ENCODE measurements at regions not wholly inside any gene's neighbourhood (a gene's known extent, or its start where the extent isn't known, plus 50 kb on each side); places are given as distances from the start of the nearest gene placed in this dataset.

DNA sequence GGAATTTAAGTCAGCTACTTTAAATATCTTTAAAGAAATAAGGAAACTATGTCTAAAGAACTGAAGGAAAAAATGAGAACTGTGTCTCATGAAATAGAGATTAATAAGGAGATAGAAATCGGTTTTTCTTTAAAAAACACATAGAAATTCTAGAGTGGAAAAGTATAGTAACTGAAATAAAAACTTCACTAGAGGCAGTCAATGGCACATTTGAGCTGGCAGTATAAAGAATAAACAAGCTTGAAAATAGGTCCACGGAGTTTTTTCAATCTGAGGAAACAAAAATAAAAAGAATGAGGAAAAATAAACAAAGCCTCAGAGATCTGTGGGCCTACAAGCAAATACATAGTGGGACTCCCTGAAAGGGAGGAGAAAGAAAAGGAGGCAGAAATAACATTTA is 127.5 kb downstream of the TWIST2 start:
- no peak overlapping the region for H3K27ac ChIP-seq (ENCODE audit: low read depth in 1 of 3, low read length in 2 of 3)
- peaks cover 0 to 4% of the 10 kb centered on the region in 2 donors for H3K9me3 ChIP-seq (ENCODE audit: control insufficient read depth in 2 of 2, insufficient read depth in 1 of 2, low read depth in 1 of 2, low read length in 1 of 2)
- no peaks in the 10 kb centered on the region for H3K4me1 ChIP-seq (ENCODE audit: control insufficient read depth in 3 of 3, insufficient read depth in 2 of 3, low read depth in 1 of 3, low read length in 2 of 3)
- H3K36me3 ChIP-seq (ENCODE audit: control insufficient read depth in 3 of 3, insufficient read depth in 2 of 3, low read depth in 1 of 3, low read length in 3 of 3): no peaks in the 10 kb centered on the region
- DNase-seq: no peak
- 63 to 74% (median 71%) methylated on average over 2 of the region's 2 CpGs for WGBS, 3 donors
- no peak for FAIRE-seq
- no peak overlapping the region for H3K4me3 ChIP-seq (ENCODE audit: low read depth in 1 of 3, low read length in 3 of 3)
- H3K27me3 ChIP-seq (ENCODE audit: control insufficient read depth in 3 of 3, insufficient read depth in 3 of 3, low read length in 3 of 3): no peaks in the 10 kb centered on the region

DNA sequence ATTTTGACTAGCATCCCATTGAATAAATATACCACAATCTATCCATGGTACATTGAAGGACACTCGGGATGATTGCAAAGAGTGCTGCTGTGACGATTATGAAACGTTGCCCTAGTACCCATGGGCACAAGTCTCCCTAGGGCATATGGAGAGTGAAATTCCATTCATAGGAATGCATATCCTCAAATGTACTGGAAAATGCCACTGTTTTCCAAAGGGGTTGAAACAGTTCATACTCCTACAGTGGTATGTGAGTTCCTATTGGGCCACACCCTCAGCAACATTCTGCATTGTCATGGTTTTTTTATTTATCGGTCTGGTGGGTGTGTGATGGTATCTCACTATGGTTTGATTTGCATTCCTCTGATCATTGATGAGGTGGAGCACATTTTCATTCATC is 130.6 kb downstream of the TWIST2 start:
- no peak for DNase-seq
- WGBS, 3 donors: 79 to 85% (median 81%) methylated on average over 4 of the region's 4 CpGs

DNA sequence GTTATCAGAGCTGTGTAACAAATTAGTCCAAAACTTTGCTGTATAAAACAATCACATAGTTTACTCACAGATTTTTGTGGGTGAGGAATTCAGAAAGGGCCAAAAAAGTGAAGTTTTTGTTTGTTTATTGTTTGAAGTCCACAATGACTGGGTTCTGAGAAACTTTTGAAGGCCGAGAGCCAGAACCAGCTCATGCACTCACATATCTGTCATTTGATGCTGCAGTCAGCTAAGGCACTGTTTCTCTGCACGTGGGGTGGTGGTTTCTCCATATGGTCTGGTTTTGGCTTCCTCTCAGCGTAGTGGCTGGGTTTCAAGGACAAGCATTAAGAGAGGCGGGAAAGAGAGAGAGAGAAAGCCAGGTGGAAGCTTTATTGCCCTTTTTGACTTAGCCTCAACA is 131.8 kb downstream of the TWIST2 start:
- H3K4me3 ChIP-seq (ENCODE audit: low read depth in 1 of 3, low read length in 3 of 3): no peak overlapping the region
- peaks cover 0 to 4% of the 10 kb centered on the region in 2 donors for H3K9me3 ChIP-seq (ENCODE audit: control insufficient read depth in 2 of 2, insufficient read depth in 1 of 2, low read depth in 1 of 2, low read length in 1 of 2)
- H3K4me1 ChIP-seq (ENCODE audit: control insufficient read depth in 3 of 3, insufficient read depth in 2 of 3, low read depth in 1 of 3, low read length in 2 of 3): no peaks in the 10 kb centered on the region
- no peaks in the 10 kb centered on the region for H3K27me3 ChIP-seq (ENCODE audit: control insufficient read depth in 3 of 3, insufficient read depth in 3 of 3, low read length in 3 of 3)
- H3K36me3 ChIP-seq (ENCODE audit: control insufficient read depth in 3 of 3, insufficient read depth in 2 of 3, low read depth in 1 of 3, low read length in 3 of 3): no peaks in the 10 kb centered on the region
- WGBS, 3 donors: 67 to 76% (median 68%) methylated on average over 4 of the region's 4 CpGs
- DNase-seq (no peak), FAIRE-seq (no peak)
- no peak overlapping the region for H3K27ac ChIP-seq (ENCODE audit: low read depth in 1 of 3, low read length in 2 of 3)

More for the DNA sequence above, 130.6 kb downstream of the TWIST2 start:
- Histone ChIP-seq H3K4me1 (ENCODE audit: control insufficient read depth in 3 of 3, insufficient read depth in 2 of 3, low read depth in 1 of 3, low read length in 2 of 3) (no peaks in the 10 kb centered on the region), H3K27ac (ENCODE audit: low read depth in 1 of 3, low read length in 2 of 3) (no peak overlapping the region), H3K4me3 (ENCODE audit: low read depth in 1 of 3, low read length in 3 of 3) (no peak overlapping the region), H3K9me3 (ENCODE audit: control insufficient read depth in 2 of 2, insufficient read depth in 1 of 2, low read depth in 1 of 2, low read length in 1 of 2) (peaks cover 0 to 4% of the 10 kb centered on the region in 2 donors), H3K36me3 (ENCODE audit: control insufficient read depth in 3 of 3, insufficient read depth in 2 of 3, low read depth in 1 of 3, low read length in 3 of 3) (no peaks in the 10 kb centered on the region), H3K27me3 (ENCODE audit: control insufficient read depth in 3 of 3, insufficient read depth in 3 of 3, low read length in 3 of 3) (no peaks in the 10 kb centered on the region)
- FAIRE-seq: no peak

DNA sequence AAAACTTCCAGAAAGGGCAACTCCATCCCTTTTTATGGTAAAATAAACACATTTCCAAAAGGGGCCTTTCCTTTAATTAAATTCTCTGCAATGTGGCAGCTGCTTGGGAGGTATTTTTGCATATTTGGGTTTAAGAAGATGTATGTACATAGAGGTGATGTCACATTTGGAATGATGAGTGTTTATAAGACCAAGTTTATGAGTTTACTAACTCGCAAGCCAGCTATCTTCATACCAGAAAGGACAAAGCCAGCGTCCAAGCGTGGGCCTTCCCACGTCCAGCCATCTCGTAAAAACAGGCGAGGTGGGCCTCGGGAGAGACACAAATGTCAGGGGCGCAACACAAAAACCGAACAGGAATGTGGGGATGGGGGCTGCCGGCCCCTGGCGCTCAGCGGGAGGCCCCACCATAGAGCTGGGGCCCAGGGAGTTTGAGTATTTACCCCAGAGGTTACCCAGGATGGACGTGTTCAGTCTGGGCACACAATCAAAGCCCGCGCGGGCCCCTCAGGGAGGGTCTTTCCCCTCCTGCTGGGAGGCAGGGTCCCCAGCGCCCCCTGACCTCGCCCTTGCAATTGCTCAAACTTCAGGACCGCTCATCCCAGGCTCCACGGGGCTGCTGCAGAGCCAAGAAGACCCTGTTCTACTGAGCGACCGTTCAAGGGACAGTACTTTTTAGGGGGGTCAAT is 137.3 kb downstream of the TWIST2 start:
- Histone ChIP-seq H3K9me3 (ENCODE audit: control insufficient read depth in 2 of 2, insufficient read depth in 1 of 2, low read depth in 1 of 2, low read length in 1 of 2) (no peaks in the 10 kb centered on the region), H3K4me1 (ENCODE audit: control insufficient read depth in 3 of 3, insufficient read depth in 2 of 3, low read depth in 1 of 3, low read length in 2 of 3) (no peaks in the 10 kb centered on the region), H3K27me3 (ENCODE audit: control insufficient read depth in 3 of 3, insufficient read depth in 3 of 3, low read length in 3 of 3) (no peaks in the 10 kb centered on the region), H3K36me3 (ENCODE audit: control insufficient read depth in 3 of 3, insufficient read depth in 2 of 3, low read depth in 1 of 3, low read length in 3 of 3) (no peaks in the 10 kb centered on the region), H3K4me3 (ENCODE audit: low read depth in 1 of 3, low read length in 3 of 3) (no peak overlapping the region), H3K27ac (ENCODE audit: low read depth in 1 of 3, low read length in 2 of 3) (no peak overlapping the region)
- no peak for DNase-seq
- FAIRE-seq: no peak
- WGBS, 3 donors: 72 to 77% (median 77%) methylated on average over 22 of the region's 22 CpGs

DNA sequence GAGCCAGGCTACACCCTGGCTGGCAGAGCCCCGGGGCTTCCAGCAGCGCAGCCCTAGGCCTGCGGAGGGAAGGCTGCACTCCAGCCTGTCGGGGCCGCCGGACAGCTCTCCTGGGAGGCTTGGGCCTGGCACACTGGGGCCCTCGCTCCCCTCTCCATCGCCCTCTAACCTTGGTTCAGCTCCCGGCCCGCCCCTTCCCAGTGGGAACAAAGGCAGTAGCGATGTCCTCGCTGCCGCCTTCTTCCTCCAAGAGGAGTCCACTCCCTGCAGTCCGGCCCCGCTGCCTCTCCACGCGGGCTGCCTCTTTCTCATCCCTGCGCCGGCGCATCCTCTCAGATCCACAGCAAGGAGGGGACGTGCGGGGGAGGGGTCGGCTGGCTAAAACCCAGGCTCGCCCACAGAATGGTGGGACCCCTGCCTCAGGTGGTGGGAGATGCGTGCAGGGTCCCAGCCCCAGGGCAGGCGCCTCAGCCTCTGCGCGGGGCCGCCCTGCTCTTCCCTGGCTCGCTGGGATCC is 138.1 kb downstream of the TWIST2 start:
- Histone ChIP-seq H3K4me3 (ENCODE audit: low read depth in 1 of 3, low read length in 3 of 3) (no peak overlapping the region), H3K36me3 (ENCODE audit: control insufficient read depth in 3 of 3, insufficient read depth in 2 of 3, low read depth in 1 of 3, low read length in 3 of 3) (no peaks in the 10 kb centered on the region), H3K4me1 (ENCODE audit: control insufficient read depth in 3 of 3, insufficient read depth in 2 of 3, low read depth in 1 of 3, low read length in 2 of 3) (no peaks in the 10 kb centered on the region), H3K27ac (ENCODE audit: low read depth in 1 of 3, low read length in 2 of 3) (no peak overlapping the region), H3K9me3 (ENCODE audit: control insufficient read depth in 2 of 2, insufficient read depth in 1 of 2, low read depth in 1 of 2, low read length in 1 of 2) (no peaks in the 10 kb centered on the region), H3K27me3 (ENCODE audit: control insufficient read depth in 3 of 3, insufficient read depth in 3 of 3, low read length in 3 of 3) (no peaks in the 10 kb centered on the region)
- FAIRE-seq (no peak), DNase-seq (no peak)
- 58 to 81% (median 74%) methylated on average over 28 to 30 of the region's 30 CpGs for WGBS, 3 donors

DNA sequence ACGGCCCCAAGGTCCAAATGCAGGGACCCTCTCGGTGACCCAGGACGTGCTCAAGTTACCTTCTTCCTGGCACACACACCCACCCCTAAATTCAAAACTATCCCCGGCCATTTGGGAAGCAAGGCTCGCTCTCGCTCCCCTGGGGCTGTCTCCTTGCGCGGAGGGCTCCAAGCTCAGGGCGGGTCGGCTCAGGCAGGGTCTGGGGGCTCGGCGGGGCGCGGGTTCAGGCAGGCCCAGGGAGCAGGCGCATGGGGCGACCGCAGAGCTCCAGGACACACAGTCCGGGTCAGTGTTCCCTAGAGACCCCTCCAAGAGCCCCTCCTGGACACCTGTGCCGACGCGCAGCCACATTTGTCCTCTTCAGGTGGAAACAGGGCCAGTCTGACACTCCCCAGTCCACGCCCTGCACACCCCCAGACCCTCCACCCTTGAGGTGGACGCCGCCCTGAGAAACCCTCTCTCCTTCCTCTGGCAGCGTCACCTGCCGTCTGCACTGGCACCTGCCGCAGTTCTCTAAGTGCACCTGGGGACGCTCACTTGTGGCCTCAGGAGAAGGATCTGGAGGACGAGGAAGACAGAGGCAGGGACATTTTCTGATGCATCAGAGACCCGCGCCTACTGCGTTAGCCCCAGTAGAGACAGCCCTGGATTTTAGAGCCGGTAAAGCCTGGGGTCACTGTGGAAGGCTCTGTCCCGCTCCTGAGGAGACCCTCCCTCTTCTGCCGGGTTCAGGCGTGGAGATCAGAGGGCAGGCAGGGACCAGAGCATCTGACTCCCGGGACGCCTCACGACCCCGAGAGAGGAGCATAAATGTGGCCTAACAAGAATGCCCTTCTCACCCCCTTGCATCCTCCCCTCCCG is 138.8 kb downstream of the TWIST2 start:
- no peak overlapping the region for H3K27ac ChIP-seq (ENCODE audit: low read depth in 1 of 3, low read length in 2 of 3)
- H3K9me3 ChIP-seq (ENCODE audit: control insufficient read depth in 2 of 2, insufficient read depth in 1 of 2, low read depth in 1 of 2, low read length in 1 of 2): no peaks in the 10 kb centered on the region
- no peaks in the 10 kb centered on the region for H3K4me1 ChIP-seq (ENCODE audit: control insufficient read depth in 3 of 3, insufficient read depth in 2 of 3, low read depth in 1 of 3, low read length in 2 of 3)
- no peaks in the 10 kb centered on the region for H3K36me3 ChIP-seq (ENCODE audit: control insufficient read depth in 3 of 3, insufficient read depth in 2 of 3, low read depth in 1 of 3, low read length in 3 of 3)
- no peak overlapping the region for H3K4me3 ChIP-seq (ENCODE audit: low read depth in 1 of 3, low read length in 3 of 3)
- 83 to 88% (median 83%) methylated on average over 33 to 41 of the region's 41 CpGs for WGBS, 3 donors
- no peak for DNase-seq
- no peaks in the 10 kb centered on the region for H3K27me3 ChIP-seq (ENCODE audit: control insufficient read depth in 3 of 3, insufficient read depth in 3 of 3, low read length in 3 of 3)
- no peak for FAIRE-seq

DNA sequence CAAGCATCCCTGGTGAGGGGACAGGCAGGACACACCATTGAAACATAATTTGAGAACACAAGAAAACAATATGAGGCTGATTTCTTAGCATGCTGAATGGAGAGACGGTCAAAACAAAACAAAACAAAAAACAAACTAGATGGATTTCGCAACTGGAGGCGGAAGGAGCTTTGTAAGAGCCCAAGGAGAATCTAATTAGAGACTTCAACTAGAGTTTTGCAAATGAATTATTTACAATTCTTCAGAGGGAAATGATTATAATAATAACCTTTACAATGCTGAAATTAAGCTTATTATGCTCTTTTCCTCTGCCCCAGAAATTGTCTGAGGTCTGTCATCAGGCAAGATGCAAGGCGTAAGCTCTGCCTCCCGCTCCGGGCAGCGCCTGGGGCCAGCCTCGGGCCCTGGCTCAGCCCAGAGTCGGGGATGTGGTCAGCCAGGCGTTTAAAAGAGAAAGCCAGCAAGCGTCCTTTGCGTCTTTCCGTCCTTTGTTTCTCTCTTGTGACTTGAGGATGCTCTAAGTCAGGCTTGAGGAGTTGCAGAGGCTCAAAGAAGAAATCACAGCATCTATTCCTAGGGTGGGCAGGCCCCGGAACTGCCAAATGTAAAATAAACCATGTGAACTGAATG is 139.6 kb downstream of the TWIST2 start:
- Histone ChIP-seq H3K9me3 (ENCODE audit: control insufficient read depth in 2 of 2, insufficient read depth in 1 of 2, low read depth in 1 of 2, low read length in 1 of 2) (no peaks in the 10 kb centered on the region), H3K36me3 (ENCODE audit: control insufficient read depth in 3 of 3, insufficient read depth in 2 of 3, low read depth in 1 of 3, low read length in 3 of 3) (no peaks in the 10 kb centered on the region), H3K27me3 (ENCODE audit: control insufficient read depth in 3 of 3, insufficient read depth in 3 of 3, low read length in 3 of 3) (no peaks in the 10 kb centered on the region), H3K4me3 (ENCODE audit: low read depth in 1 of 3, low read length in 3 of 3) (no peak overlapping the region), H3K27ac (ENCODE audit: low read depth in 1 of 3, low read length in 2 of 3) (no peak overlapping the region), H3K4me1 (ENCODE audit: control insufficient read depth in 3 of 3, insufficient read depth in 2 of 3, low read depth in 1 of 3, low read length in 2 of 3) (no peaks in the 10 kb centered on the region)
- 84 to 88% (median 87%) methylated on average over 14 of the region's 14 CpGs for WGBS, 3 donors
- DNase-seq: no peak
- no peak for FAIRE-seq

DNA sequence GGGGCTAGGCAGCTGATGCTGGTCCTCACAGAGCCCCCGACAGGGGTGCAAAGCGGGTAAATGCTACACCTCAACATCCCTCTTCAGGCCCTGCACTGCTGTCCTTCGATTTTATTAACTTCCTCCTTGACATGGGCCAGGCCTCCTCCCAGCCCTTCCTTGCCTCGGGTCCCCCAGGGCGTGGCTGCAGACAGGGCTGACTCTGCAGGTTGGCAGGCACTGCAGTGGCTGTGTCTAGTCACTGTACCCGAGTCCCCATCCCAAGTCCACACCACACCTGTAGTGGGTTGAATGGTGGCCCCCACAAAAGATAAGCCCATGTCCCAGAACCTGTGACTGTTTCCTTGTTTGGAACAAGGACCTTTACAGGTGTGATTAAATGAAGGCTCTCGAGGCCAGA is 140.2 kb downstream of the TWIST2 start:
- Histone ChIP-seq H3K27me3 (ENCODE audit: control insufficient read depth in 3 of 3, insufficient read depth in 3 of 3, low read length in 3 of 3) (no peaks in the 10 kb centered on the region), H3K9me3 (ENCODE audit: control insufficient read depth in 2 of 2, insufficient read depth in 1 of 2, low read depth in 1 of 2, low read length in 1 of 2) (no peaks in the 10 kb centered on the region), H3K36me3 (ENCODE audit: control insufficient read depth in 3 of 3, insufficient read depth in 2 of 3, low read depth in 1 of 3, low read length in 3 of 3) (no peaks in the 10 kb centered on the region), H3K4me1 (ENCODE audit: control insufficient read depth in 3 of 3, insufficient read depth in 2 of 3, low read depth in 1 of 3, low read length in 2 of 3) (no peaks in the 10 kb centered on the region), H3K4me3 (ENCODE audit: low read depth in 1 of 3, low read length in 3 of 3) (no peak overlapping the region), H3K27ac (ENCODE audit: low read depth in 1 of 3, low read length in 2 of 3) (no peak overlapping the region)
- FAIRE-seq (no peak), DNase-seq (no peak)
- WGBS, 3 donors: 32 to 58% (median 47%) methylated on average over 7 of the region's 7 CpGs

Measured in small intestine (tissue), 7 donors.